Activated naive CD8-positive, alpha-beta T cell treated with anti-CD3 and anti-CD28 coated beads, Interleukin-2, amount 50 U/mL, for 24 hours (primary cell): ENCODE measurements at regions not wholly inside any gene's neighbourhood (a gene's known extent, or its start where the extent isn't known, plus 50 kb on each side); places are given as distances from the start of the nearest gene placed in this dataset.

Source experiments
- ATAC-seq: fragments of 150-1000 bp; cut with Tn5 transposase; one replicate; pipeline ENCODE4 v1.10.0; 2021
- DNase-seq: peaks from one replicate; pipeline ENCODE4 v3.0.0; 2021
- H3K27ac Mint-ChIP-seq: one replicate; pipeline ENCODE4 v1.8.0; 2021; ENCODE audit warnings: mild to moderate bottlenecking, mixed read lengths
- H3K27me3 Mint-ChIP-seq: one replicate; pipeline ENCODE4 v1.8.0; 2021; ENCODE audit warnings: mixed read lengths
- H3K36me3 Mint-ChIP-seq: one replicate; pipeline ENCODE4 v1.8.0; 2021; ENCODE audit warnings: low read depth, mixed read lengths
- H3K4me1 Mint-ChIP-seq: one replicate; pipeline ENCODE4 v1.8.0; 2021; ENCODE audit warnings: mixed read lengths
- H3K4me3 Mint-ChIP-seq: one replicate; pipeline ENCODE4 v1.8.0; 2021; ENCODE audit warnings: mild to moderate bottlenecking, moderate library complexity, mixed read lengths
- H3K9me3 Mint-ChIP-seq: one replicate; pipeline ENCODE4 v1.8.0; 2021; ENCODE audit warnings: mixed read lengths

DNA sequence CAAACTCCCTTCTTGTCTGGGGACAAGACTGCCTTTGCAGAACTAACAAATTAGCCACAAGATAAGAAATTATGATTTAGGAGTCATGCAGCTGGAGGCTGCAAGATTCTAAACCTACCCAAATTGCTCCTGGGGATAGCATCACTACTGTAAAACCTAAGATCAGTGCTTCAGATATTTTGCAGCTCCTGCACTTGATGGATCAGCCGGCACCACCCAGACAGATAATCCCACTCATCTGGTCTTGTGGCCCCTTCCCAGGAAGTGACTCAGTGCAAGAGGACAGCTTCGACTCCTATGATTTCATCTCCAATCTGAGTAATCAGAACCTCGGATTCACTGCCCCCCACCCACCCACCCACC lies 181.9 kb downstream of the AKR1D1 start:
- no peak for DNase-seq

DNA sequence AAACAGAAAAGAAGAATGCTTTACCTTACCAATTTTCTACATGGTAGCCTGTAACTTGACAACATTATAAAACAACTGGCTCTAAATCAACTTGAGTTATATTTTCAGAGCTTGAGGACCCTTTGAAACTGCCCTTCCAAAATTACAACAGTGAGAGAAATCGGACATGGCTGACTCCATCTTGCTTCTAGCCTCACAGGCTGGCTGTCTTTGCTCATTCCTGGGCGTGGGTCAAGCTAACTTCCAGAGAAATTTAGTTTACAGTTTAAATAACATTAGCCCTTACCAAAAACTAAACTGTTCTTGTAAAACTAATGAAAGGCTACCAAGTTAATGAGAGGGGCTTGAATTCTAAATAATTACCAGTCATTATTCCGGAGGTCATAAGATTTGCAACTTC lies 183.4 kb downstream of the AKR1D1 start:
- DNase-seq (no peak), ATAC-seq (no peak)
- Mint-ChIP-seq H3K27me3 (peaks cover 2% of the 10 kb centered on the region), H3K9me3 (peaks cover 5% of the 10 kb centered on the region), H3K27ac (no peak overlapping the region), H3K4me1 (peaks cover 5% of the 10 kb centered on the region), H3K36me3 (no peaks in the 10 kb centered on the region), H3K4me3 (no peak overlapping the region)

More for the DNA sequence above, 181.9 kb downstream of the AKR1D1 start:
- H3K36me3 Mint-ChIP-seq, result no peaks in the 10 kb centered on the region
- H3K27me3 Mint-ChIP-seq, result peaks cover 5% of the 10 kb centered on the region
- H3K4me1 Mint-ChIP-seq, result peaks cover 5% of the 10 kb centered on the region
- H3K9me3 Mint-ChIP-seq, result peaks cover 5% of the 10 kb centered on the region
- no peak overlapping the region for H3K4me3 Mint-ChIP-seq
- no peak overlapping the region for H3K27ac Mint-ChIP-seq
- no peak for ATAC-seq

DNA sequence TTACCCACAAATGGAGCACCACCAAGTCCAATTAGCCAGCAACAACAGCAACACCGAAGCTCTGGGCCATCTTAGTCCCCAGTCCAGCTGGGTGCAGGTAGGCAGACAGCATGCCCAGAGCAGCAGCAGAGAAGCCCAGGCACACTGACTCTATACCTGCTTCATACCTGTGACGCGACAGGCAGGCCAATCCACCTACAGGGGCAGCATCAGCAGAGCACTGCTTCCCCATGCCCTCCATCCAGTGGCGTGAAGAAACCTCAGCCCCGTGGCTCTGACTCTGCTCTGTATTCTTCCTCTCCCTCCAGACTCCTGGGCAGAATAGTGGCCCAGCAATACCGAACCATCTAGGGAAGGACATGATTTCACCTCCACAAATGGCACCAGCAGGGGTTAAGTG lies 191.7 kb downstream of the AKR1D1 start:
- DNase-seq (no peak), ATAC-seq (no peak)
- H3K27ac Mint-ChIP-seq, result no peak overlapping the region
- no peaks in the 10 kb centered on the region for H3K36me3 Mint-ChIP-seq
- no peaks in the 10 kb centered on the region for H3K27me3 Mint-ChIP-seq
- no peak overlapping the region for H3K4me3 Mint-ChIP-seq
- H3K9me3 Mint-ChIP-seq, result no peaks in the 10 kb centered on the region
- no peaks in the 10 kb centered on the region for H3K4me1 Mint-ChIP-seq

DNA sequence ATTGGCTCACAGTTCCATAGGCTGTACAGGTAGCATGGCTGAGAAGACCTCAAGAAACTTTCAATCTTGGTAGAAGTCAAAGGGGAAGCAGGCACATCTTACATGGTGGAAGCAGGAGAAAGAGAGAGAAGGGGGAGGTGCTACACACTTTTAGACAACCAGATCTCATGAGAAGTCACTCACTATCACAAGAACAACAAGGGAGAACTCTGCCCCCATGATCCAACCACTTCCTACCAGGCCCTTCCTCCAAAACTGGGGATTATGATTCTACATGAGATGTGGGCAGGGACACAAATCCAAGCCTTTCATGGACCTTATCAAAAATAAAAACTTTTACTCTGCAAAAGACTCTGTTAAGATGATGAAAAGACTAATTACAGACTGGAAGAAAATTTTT lies 183.2 kb upstream of the TRIM24 start:
- H3K27me3 Mint-ChIP-seq, result peaks cover 5% of the 10 kb centered on the region
- no peak for DNase-seq
- H3K27ac Mint-ChIP-seq, result no peak overlapping the region
- ATAC-seq, result no peak
- no peaks in the 10 kb centered on the region for H3K9me3 Mint-ChIP-seq
- H3K4me3 Mint-ChIP-seq, result no peak overlapping the region
- no peaks in the 10 kb centered on the region for H3K36me3 Mint-ChIP-seq
- H3K4me1 Mint-ChIP-seq, result no peaks in the 10 kb centered on the region

DNA sequence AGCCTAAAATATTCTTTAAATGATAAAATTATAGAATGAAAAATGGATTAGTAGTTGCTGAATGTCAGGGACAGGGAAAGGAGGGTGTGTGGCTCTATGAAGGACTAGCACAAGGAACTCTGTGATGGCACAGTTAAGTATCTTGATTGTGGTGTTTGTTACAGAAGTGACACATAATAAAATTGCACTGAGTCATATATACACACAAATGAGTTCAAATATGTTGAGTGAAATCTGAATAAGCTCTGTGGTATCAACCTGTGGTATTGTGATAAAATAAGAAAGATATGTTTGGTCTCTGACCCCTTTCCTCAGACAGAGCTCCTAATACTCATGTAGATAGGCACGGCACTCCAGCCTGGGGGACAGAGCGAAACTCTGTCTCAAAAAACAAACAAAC lies 181.5 kb upstream of the TRIM24 start:
- Mint-ChIP-seq H3K9me3 (no peaks in the 10 kb centered on the region), H3K27ac (no peak overlapping the region), H3K27me3 (peaks cover 3% of the 10 kb centered on the region), H3K4me1 (no peaks in the 10 kb centered on the region), H3K36me3 (no peaks in the 10 kb centered on the region), H3K4me3 (no peak overlapping the region)
- DNase-seq (no peak), ATAC-seq (no peak)

DNA sequence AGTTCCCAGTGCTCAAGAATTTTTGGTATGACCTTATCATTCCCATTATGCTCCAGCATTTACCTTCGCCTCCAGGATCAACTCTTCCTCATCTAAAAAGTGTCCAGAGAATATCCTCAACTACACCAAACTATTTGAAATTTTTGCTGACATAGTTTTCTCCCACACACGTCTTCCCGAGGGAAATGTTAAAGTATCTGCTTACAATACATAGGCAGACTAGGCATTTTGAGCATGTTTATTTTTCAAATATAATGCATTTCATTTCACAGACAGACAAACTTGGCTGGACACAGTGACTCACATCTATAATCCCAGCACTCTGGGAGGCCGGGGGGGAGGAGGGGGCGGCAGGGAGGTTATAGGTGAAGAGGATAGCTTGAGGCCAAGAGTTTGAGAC lies 177.1 kb upstream of the TRIM24 start:
- ATAC-seq, result no peak
- Mint-ChIP-seq H3K27me3 (peaks cover 2% of the 10 kb centered on the region), H3K9me3 (no peaks in the 10 kb centered on the region), H3K36me3 (no peaks in the 10 kb centered on the region), H3K4me3 (no peak overlapping the region), H3K27ac (no peak overlapping the region), H3K4me1 (no peaks in the 10 kb centered on the region)
- DNase-seq, result no peak

DNA sequence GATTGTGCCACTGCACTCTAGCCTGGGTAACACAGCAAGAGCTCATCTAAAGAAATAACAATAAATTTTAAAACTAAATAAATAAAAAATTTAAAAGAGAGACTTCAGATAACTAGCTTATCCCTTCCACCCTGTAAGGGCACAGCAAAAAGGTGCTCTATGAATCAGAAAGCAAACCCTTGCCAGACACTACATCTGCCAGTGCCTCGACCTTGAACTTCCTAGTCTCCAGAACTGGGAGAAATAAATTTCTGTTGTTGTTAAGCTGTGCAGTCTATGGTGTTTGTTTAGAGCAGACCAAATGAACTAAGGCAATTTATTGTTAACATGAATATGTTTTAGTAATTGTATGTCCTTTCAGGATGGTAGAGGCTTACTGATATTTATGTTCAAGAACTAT lies 174.9 kb upstream of the TRIM24 start:
- H3K4me1 Mint-ChIP-seq, result no peaks in the 10 kb centered on the region
- DNase-seq (no peak), ATAC-seq (no peak)
- no peak overlapping the region for H3K27ac Mint-ChIP-seq
- no peaks in the 10 kb centered on the region for H3K36me3 Mint-ChIP-seq
- H3K9me3 Mint-ChIP-seq, result peaks cover 7% of the 10 kb centered on the region
- H3K27me3 Mint-ChIP-seq, result peaks cover 2% of the 10 kb centered on the region
- H3K4me3 Mint-ChIP-seq, result no peak overlapping the region

DNA sequence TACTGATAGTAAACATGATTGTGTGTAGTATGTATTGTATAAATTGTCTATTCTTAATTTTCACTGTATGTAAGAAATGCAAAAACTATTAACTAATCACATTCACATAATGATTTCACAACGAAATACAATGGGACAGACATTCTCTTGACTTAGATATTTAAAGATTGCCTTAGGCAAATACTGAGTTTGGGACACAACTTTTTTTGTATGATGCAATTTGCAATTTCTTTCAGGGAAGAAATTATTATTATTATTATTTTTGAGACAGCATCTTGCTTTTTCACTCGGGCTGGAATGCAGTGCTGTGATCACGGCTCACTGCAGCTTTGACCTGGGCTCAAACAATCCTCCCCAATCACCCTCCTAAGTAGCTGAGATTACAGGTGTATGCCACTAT lies 173.2 kb upstream of the TRIM24 start:
- Mint-ChIP-seq H3K4me1 (no peaks in the 10 kb centered on the region), H3K4me3 (no peak overlapping the region), H3K27ac (no peak overlapping the region), H3K36me3 (no peaks in the 10 kb centered on the region), H3K27me3 (no peaks in the 10 kb centered on the region), H3K9me3 (peaks cover 13% of the 10 kb centered on the region)
- ATAC-seq, result no peak
- no peak for DNase-seq

DNA sequence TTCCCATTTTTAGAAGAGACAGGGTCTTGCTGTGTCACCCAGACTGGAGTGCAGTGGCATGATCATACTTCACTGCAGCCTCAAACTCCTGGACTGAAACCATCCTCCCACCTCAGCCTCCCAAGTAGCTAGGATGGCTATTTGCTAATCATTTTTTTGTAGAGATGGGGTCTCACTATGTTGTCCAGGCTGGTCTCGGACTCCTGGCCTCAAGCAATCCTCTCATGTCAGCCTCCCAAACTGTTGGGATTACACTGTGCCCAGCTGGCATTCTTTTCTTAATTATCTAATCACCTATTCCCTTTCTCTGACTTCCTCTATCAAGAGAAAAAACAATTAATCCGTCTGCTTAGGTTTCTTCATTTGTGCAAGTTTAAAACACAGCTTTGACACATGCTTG lies 172.5 kb upstream of the TRIM24 start:
- ATAC-seq, result no peak
- no peaks in the 10 kb centered on the region for H3K36me3 Mint-ChIP-seq

DNA sequence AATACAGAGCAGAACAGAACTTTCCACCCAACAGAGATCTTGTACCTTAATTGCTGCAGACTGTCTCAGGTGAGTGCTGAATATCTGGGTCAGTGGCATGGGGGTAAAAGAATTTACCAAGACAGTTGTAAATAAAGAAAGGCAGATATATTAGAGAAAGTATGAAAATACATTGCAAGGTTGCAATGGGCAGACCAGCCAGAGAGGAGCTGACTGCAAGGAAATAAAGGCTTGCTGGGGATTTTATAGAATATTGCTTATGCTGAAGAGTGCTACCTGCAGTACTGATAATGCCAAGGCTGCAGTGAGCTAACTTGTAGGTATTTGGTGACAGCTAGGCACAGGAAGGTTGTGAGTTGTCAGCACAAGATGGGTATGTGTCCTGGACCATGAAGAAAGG lies 171.0 kb upstream of the TRIM24 start:
- Mint-ChIP-seq H3K27ac (no peak overlapping the region), H3K27me3 (no peaks in the 10 kb centered on the region), H3K9me3 (peaks cover 13% of the 10 kb centered on the region), H3K36me3 (no peaks in the 10 kb centered on the region), H3K4me1 (no peaks in the 10 kb centered on the region), H3K4me3 (no peak overlapping the region)
- DNase-seq (no peak), ATAC-seq (no peak)

More for the DNA sequence above, 172.5 kb upstream of the TRIM24 start:
- peaks cover 13% of the 10 kb centered on the region for H3K9me3 Mint-ChIP-seq
- no peaks in the 10 kb centered on the region for H3K27me3 Mint-ChIP-seq
- no peak for DNase-seq
- H3K27ac Mint-ChIP-seq, result no peak overlapping the region
- no peak overlapping the region for H3K4me3 Mint-ChIP-seq
- no peaks in the 10 kb centered on the region for H3K4me1 Mint-ChIP-seq

DNA sequence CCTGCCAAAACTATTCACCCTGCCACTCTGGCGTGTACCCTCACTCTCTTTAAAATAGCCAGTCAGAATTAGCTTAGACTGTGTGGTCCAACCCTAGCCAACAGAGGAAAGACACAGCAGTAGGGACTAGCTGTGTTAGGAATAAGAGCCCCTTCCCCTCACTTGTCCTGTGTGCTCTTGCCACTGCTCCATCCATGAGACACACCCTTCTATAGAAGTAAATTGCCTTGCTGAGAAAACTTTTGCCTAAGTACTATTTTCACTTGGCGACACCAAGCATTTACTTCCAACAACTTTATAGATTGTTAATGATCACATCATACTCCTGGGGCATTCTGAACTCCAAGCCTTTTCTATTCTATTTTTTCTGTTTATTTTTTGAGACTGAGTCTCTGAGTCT lies 170.2 kb upstream of the TRIM24 start:
- DNase-seq (no peak), ATAC-seq (no peak)
- H3K4me1 Mint-ChIP-seq, result peaks cover under 1% of the 10 kb centered on the region
- H3K9me3 Mint-ChIP-seq, result peaks cover 13% of the 10 kb centered on the region
- H3K27me3 Mint-ChIP-seq, result no peaks in the 10 kb centered on the region
- no peak overlapping the region for H3K27ac Mint-ChIP-seq
- H3K4me3 Mint-ChIP-seq, result no peak overlapping the region
- no peaks in the 10 kb centered on the region for H3K36me3 Mint-ChIP-seq

DNA sequence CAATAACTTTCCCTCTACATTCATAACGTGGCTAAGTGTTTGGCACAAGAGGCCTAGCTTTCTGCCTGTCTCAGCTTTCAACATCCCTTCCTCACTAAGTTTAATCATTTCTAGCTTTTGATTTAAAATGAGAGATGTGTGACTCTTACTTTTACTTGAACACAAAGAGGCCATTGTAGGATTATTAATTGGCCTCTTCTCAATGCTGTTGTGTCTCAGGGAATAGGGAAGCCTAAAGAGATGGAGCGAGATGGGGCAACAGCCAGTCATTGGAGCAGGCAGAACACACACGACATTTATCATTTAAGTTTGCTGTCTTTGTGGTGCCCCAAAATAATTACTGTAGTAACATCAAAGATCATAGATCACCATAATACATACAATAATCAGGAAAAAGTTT lies 167.1 kb upstream of the TRIM24 start:
- no peaks in the 10 kb centered on the region for H3K27me3 Mint-ChIP-seq
- H3K27ac Mint-ChIP-seq, result no peak overlapping the region
- H3K36me3 Mint-ChIP-seq, result no peaks in the 10 kb centered on the region
- H3K4me3 Mint-ChIP-seq, result no peak overlapping the region
- ATAC-seq, result no peak
- H3K4me1 Mint-ChIP-seq, result peaks cover 2% of the 10 kb centered on the region
- peaks cover 13% of the 10 kb centered on the region for H3K9me3 Mint-ChIP-seq
- DNase-seq, result no peak

DNA sequence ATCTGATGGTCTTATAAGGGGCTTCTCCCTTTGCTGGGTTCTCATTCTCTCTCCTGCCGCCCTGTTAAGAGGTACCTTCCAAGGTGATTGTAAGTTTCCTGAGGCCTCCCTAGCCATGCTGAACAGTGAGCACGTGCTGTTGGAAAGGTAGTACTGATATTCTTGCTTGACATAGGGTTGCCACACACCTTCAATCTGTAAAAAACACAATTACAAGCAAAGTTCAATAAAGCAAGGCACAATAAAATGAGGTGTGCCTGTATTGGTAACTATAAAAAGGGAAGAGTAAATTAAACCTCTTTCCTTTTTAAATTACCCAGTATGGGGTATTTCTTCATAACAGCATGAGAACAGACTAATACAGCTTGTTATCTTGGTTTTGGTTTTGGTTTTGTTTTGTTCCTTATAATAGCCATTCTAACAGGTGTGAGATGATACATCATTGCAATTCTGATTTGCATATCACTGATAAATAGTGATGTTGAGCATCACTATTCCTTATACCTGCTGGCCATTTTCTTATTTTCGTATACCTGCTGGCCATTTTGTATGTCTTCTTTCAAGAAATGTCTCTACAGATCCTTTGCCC lies 164.9 kb upstream of the TRIM24 start:
- no peaks in the 10 kb centered on the region for H3K36me3 Mint-ChIP-seq
- ATAC-seq (no peak), DNase-seq (no peak)
- no peak overlapping the region for H3K27ac Mint-ChIP-seq
- peaks cover 6% of the 10 kb centered on the region for H3K9me3 Mint-ChIP-seq
- no peaks in the 10 kb centered on the region for H3K27me3 Mint-ChIP-seq
- H3K4me3 Mint-ChIP-seq, result no peak overlapping the region
- H3K4me1 Mint-ChIP-seq, result peaks cover 2% of the 10 kb centered on the region

DNA sequence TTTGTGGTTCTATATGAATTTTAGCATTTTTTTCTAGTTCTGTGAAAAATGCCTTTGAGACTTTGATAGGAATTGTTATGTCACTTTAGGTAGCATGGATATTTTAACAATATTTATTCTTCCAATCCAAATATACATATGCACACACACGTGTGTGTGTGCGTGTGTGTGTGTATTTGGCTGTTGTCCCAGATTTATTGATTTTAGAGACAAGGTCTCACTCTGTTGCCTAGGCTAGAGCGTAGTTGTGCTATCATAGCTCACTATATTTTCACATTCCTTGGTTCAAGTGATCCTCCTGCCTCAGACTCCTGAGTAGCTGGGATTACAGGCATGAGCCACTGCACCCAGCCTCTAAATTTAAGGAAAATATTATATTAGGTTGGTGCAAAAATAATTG lies 162.5 kb upstream of the TRIM24 start:
- H3K36me3 Mint-ChIP-seq, result no peaks in the 10 kb centered on the region
- no peaks in the 10 kb centered on the region for H3K27me3 Mint-ChIP-seq
- no peak overlapping the region for H3K27ac Mint-ChIP-seq
- H3K4me1 Mint-ChIP-seq, result peaks cover 2% of the 10 kb centered on the region
- no peak for DNase-seq
- no peaks in the 10 kb centered on the region for H3K9me3 Mint-ChIP-seq
- H3K4me3 Mint-ChIP-seq, result no peak overlapping the region
- no peak for ATAC-seq

DNA sequence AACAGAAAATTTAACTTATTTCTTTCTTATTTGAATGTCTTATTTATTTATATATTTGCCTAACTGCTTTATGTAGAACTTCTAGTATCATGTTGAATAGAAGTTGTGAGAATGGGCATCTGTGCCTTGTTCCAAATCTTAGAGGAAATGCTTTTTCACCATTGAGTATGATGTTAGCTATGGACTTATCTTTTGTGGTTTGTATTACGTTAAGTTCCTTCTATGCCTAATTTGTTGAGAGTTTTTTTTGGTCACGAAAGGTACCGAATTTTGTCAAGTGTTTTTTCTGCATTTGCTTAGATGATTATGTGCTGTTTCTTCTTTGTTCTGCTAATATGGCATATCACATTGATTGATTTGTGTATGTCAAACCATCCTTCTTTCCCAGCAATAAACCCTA lies 161.0 kb upstream of the TRIM24 start:
- Mint-ChIP-seq H3K4me3 (no peak overlapping the region), H3K27ac (no peak overlapping the region), H3K9me3 (no peaks in the 10 kb centered on the region), H3K27me3 (no peaks in the 10 kb centered on the region), H3K4me1 (peaks cover 2% of the 10 kb centered on the region), H3K36me3 (no peaks in the 10 kb centered on the region)
- ATAC-seq (no peak), DNase-seq (no peak)
